GM12891 (cell line): ENCODE measurements at regions not wholly inside any gene's neighbourhood (a gene's known extent, or its start where the extent isn't known, plus 50 kb on each side); places are given as distances from the start of the nearest gene placed in this dataset.

Experiments used
- DNase-seq: peaks from one replicate; pipeline ENCODE4 v3.0.0; 2011; ENCODE audit warnings: low spot score; ENCODE audit not compliant: insufficient read length
- FAIRE-seq: peaks from 2 replicates; lab custom pipeline; 2011; peaks lifted over from hg19 to GRCh38; lab: Jason Lieb, UNC
- PAX5 ChIP-seq: IDR thresholded peaks from 2 replicates; pipeline ENCODE4 v1.6.1; 2011; ENCODE audit warnings: low read length, moderate library complexity, mild to moderate bottlenecking; ENCODE audit not compliant: insufficient read depth, severe bottlenecking
- POLR2A ChIP-seq: IDR thresholded peaks from 2 replicates; pipeline ENCODE4 v1.6.1; 2011; ENCODE audit warnings: low read depth, low read length, control low read depth
- POLR2AphosphoS5 ChIP-seq: IDR thresholded peaks from 2 replicates; pipeline ENCODE4 v1.6.1; 2011; ENCODE audit warnings: low read depth, low read length, control low read depth
- POU2F2 ChIP-seq: IDR thresholded peaks from 2 replicates; pipeline ENCODE4 v1.6.1; 2011; ENCODE audit warnings: low read depth, mild to moderate bottlenecking, control low read depth, low read length, moderate library complexity
- SPI1 ChIP-seq: IDR thresholded peaks from 2 replicates; pipeline ENCODE4 v1.6.1; 2011; ENCODE audit warnings: low read depth, low read length, control low read depth
- TAF1 ChIP-seq: IDR thresholded peaks from 2 replicates; pipeline ENCODE4 v1.6.1; 2011; ENCODE audit warnings: low read depth, low read length, control low read depth

DNA sequence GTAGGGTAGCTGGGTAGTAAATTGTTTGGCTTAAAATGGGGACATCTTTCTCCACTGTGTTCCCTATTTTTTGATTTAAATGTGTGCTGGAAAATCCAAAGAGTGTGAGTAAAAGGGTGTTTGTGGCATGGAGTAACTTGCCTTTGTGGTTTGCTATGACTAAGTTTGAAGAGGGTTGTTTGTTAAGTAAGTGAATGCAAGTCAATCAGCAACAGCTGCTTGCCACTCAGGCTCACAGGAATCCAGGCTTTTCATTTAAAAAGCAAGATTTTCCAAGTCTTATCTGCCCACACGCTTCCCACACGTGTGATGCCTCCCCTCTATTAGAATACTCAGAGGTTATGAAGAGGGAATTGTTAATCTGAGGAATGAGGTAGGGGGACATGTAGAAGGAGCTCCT lies 847.7 kb upstream of the RBFOX1 start:
- TF ChIP-seq POU2F2 (no peak), PAX5 (no peak), POLR2A (no peak), POLR2AphosphoS5 (no peak), TAF1 (no peak), SPI1 (no peak)
- FAIRE-seq: no peak
- DNase-seq: no peak

DNA sequence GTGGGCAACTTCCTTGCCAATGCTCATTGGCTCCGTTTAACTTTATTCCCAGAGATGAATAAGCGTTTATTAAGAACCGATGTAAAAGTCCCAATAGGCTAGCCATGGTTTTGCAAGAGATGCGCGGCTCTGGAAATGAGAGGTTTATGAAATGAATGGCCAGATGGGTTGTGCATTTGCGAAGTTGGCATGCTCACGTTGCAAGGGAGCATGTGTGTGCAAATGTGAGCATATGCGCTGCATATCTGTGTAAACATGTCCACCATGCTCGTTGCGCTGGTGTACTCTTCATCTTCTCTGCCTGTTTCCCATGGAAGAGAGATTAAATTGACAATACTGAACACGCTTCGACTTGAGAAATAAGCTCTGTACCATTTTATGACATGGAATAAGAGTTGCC lies 848.6 kb upstream of the RBFOX1 start:
- no peak for FAIRE-seq
- DNase-seq: no peak
- TF ChIP-seq POLR2AphosphoS5: no peak
- TF ChIP-seq POLR2A: no peak
- TF ChIP-seq TAF1: no peak
- TF ChIP-seq POU2F2: no peak
- TF ChIP-seq SPI1: no peak
- no peak for TF ChIP-seq PAX5

- DNase-seq (no peak), FAIRE-seq (no peak)
- no peak for TF ChIP-seq POLR2A
These were observed 849.1 kb upstream of the RBFOX1 start for GRCh38 chr16:6483469-6484033.

- FAIRE-seq: no peak
- no peak for TF ChIP-seq POU2F2
- no peak for TF ChIP-seq POLR2AphosphoS5
- no peak for TF ChIP-seq PAX5
- no peak for TF ChIP-seq POLR2A
- TF ChIP-seq TAF1: no peak
- TF ChIP-seq SPI1: no peak
- DNase-seq: no peak
These were observed 849.8 kb upstream of the RBFOX1 start for GRCh38 chr16:6482696-6483468.

DNA sequence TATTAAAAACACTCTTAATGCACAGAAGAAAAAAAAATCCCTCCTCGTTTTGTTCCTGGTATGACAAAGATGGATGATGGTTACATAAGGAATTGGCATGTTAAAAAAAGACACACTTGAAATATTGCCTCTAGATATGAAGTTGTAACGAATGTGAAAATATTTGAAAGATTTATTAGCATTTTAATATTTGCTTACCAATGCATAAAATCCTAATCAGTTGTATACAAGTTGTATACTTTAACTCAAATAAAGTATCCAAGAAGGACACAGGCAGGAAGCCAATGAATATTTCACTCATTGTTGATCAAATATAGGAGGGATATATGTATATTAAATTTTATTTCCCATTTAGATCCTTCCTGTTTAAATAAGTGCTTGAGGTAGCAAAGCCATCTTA lies 850.8 kb upstream of the RBFOX1 start:
- FAIRE-seq: no peak
- no peak for TF ChIP-seq POLR2AphosphoS5
- TF ChIP-seq TAF1: no peak
- TF ChIP-seq POLR2A: no peak
- no peak for TF ChIP-seq POU2F2
- no peak for TF ChIP-seq PAX5
- no peak for TF ChIP-seq SPI1
- DNase-seq: no peak

DNA sequence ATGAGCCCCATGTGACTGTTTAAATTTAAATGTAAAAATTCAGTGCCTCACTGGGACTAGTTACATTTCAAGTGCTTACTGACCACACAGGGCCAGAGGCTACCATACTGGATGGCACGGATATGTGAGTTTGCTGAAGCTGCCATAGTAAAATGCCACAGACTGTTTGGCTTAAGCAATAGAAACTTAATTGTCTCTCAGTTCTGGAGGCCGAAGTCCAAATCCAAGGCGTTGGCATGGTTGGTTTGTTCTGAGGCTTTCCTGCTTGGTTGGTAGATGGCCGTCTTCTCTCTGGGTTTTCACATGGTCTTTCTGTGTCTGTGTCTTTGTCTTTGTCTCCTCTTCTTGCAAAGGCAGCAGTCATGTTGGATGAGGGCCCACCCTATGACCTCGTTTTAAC lies 878.9 kb upstream of the RBFOX1 start:
- DNase-seq: no peak
- FAIRE-seq: no peak
- TF ChIP-seq SPI1 (no peak), POLR2A (no peak), POU2F2 (no peak), PAX5 (no peak), POLR2AphosphoS5 (no peak), TAF1 (no peak)

- no peak for FAIRE-seq
- TF ChIP-seq POLR2A (no peak), TAF1 (no peak), PAX5 (no peak), POU2F2 (no peak), SPI1 (no peak), POLR2AphosphoS5 (no peak)
- DNase-seq: no peak
These were observed 885.4 kb upstream of the RBFOX1 start for GRCh38 chr16:6447021-6447790.

- DNase-seq (no peak), FAIRE-seq (no peak)
- TF ChIP-seq POLR2A (no peak), TAF1 (no peak), POU2F2 (no peak), PAX5 (no peak), POLR2AphosphoS5 (no peak), SPI1 (no peak)
These were observed 886.3 kb upstream of the RBFOX1 start for GRCh38 chr16:6446370-6446769.

DNA sequence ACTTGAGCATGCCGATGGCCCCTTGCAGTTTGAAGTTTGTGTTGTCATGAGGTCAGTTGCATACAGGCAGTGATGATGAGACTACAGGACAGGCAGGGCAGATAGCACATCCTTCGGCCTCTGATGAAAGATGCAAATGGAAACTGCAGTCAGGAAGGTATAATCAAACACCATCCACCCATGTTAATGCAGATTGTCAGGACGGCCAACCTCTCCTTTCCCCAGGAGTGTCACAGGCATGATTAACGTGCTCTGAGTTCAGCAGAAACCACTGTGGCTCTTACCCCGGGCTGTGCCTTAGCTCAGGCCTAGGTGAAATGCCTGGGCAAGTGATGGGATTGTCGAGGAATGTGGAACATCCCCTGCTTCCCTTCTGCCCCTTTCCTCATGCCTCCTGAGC lies 893.5 kb upstream of the RBFOX1 start:
- no peak for TF ChIP-seq TAF1
- no peak for TF ChIP-seq SPI1
- TF ChIP-seq POU2F2: no peak
- no peak for TF ChIP-seq POLR2A
- no peak for TF ChIP-seq POLR2AphosphoS5
- no peak for TF ChIP-seq PAX5
- no peak for FAIRE-seq
- no peak for DNase-seq

- FAIRE-seq: no peak
- no peak for DNase-seq
These were observed 903.8 kb upstream of the RBFOX1 start for GRCh38 chr16:6428861-6429260.

More at GRCh38 chr16:6428861-6429260, 903.8 kb upstream of the RBFOX1 start:
- no peak for TF ChIP-seq PAX5
- TF ChIP-seq POU2F2: no peak
- no peak for TF ChIP-seq SPI1
- no peak for TF ChIP-seq POLR2AphosphoS5
- TF ChIP-seq POLR2A: no peak
- TF ChIP-seq TAF1: no peak
